ES-I3 (cell line): ENCODE measurements at regions not wholly inside any gene's neighbourhood (a gene's known extent, or its start where the extent isn't known, plus 50 kb on each side); places are given as distances from the start of the nearest gene placed in this dataset.
"Not testable (repeated sequence)": the region's sequence is repeated elsewhere in the genome, so short reads cannot be mapped to it uniquely, and the experiment has no call there.

Source experiments
- H3K36me3 ChIP-seq: 2 replicates; pipeline ENCODE4 v1.6.1; 2013; ENCODE audit warnings: mild to moderate bottlenecking, low read length, control low read depth, moderate library complexity; ENCODE audit not compliant: insufficient read depth
- H3K4me1 ChIP-seq: 2 replicates; pipeline ENCODE4 v1.6.1; 2013; ENCODE audit warnings: mild to moderate bottlenecking, control low read depth, low read length; ENCODE audit not compliant: insufficient read depth
- H3K9ac ChIP-seq: 2 replicates; pipeline ENCODE4 v1.6.1; 2013; ENCODE audit warnings: low read depth, mild to moderate bottlenecking, low read length, moderate library complexity
- H3K9me3 ChIP-seq: 2 replicates; pipeline ENCODE4 v1.6.1; 2013; ENCODE audit warnings: mild to moderate bottlenecking, low read length, moderate library complexity; ENCODE audit not compliant: control insufficient read depth, insufficient read depth

GRCh38 chr20:50354721-50355589 is 155.2 kb upstream of the PTPN1 start:
- Histone ChIP-seq H3K4me1 (peaks cover 7% of the 10 kb centered on the region; the same call in 1 of the 2 replicates), H3K9me3 (no peaks in the 10 kb centered on the region), H3K36me3 (no peaks in the 10 kb centered on the region), H3K9ac (no peak overlapping the region)

- peaks cover 7% of the 10 kb centered on the region; the same call in 1 of the 2 replicates for H3K4me1 ChIP-seq
- H3K36me3 ChIP-seq: no peaks in the 10 kb centered on the region
- H3K9me3 ChIP-seq: no peaks in the 10 kb centered on the region
- no peak overlapping the region for H3K9ac ChIP-seq
These were observed 154.3 kb upstream of the PTPN1 start for GRCh38 chr20:50355590-50356524.

- Histone ChIP-seq H3K4me1 (peaks cover 7% of the 10 kb centered on the region; the same call in 1 of the 2 replicates), H3K9me3 (no peaks in the 10 kb centered on the region), H3K9ac (no peak overlapping the region), H3K36me3 (no peaks in the 10 kb centered on the region)
These were observed 153.7 kb upstream of the PTPN1 start for GRCh38 chr20:50356525-50356885.

GRCh38 chr20:50356962-50357782 is 153.0 kb upstream of the PTPN1 start:
- peaks cover 7% of the 10 kb centered on the region; the same call in 1 of the 2 replicates for H3K4me1 ChIP-seq
- no peaks in the 10 kb centered on the region for H3K9me3 ChIP-seq
- H3K36me3 ChIP-seq: no peaks in the 10 kb centered on the region
- H3K9ac ChIP-seq: no peak overlapping the region

- H3K9me3 ChIP-seq: no peaks in the 10 kb centered on the region
- H3K36me3 ChIP-seq: no peaks in the 10 kb centered on the region
- peaks cover 7% of the 10 kb centered on the region; the same call in 1 of the 2 replicates for H3K4me1 ChIP-seq
- H3K9ac ChIP-seq: no peak overlapping the region
These were observed 152.4 kb upstream of the PTPN1 start for GRCh38 chr20:50357783-50358161.

- Histone ChIP-seq H3K36me3 (no peaks in the 10 kb centered on the region), H3K9ac (no peak overlapping the region), H3K4me1 (peaks cover 7% of the 10 kb centered on the region; the same call in 1 of the 2 replicates), H3K9me3 (no peaks in the 10 kb centered on the region)
These were observed 152.0 kb upstream of the PTPN1 start for GRCh38 chr20:50358166-50358565.

GRCh38 chr20:50358971-50359370 is 151.2 kb upstream of the PTPN1 start:
- H3K4me1 ChIP-seq: no peaks in the 10 kb centered on the region; the same call in 1 of the 2 replicates
- no peaks in the 10 kb centered on the region for H3K9me3 ChIP-seq
- no peak overlapping the region for H3K9ac ChIP-seq
- H3K36me3 ChIP-seq: no peaks in the 10 kb centered on the region

GRCh38 chr20:50359607-50360217 is 150.5 kb upstream of the PTPN1 start:
- Histone ChIP-seq H3K4me1 (no peaks in the 10 kb centered on the region; the same call in 1 of the 2 replicates), H3K9me3 (no peaks in the 10 kb centered on the region), H3K36me3 (no peaks in the 10 kb centered on the region), H3K9ac (no peak overlapping the region)

- Histone ChIP-seq H3K36me3 (no peaks in the 10 kb centered on the region), H3K9ac (no peak overlapping the region), H3K9me3 (no peaks in the 10 kb centered on the region), H3K4me1 (no peaks in the 10 kb centered on the region; the same call in 1 of the 2 replicates)
These were observed 149.9 kb upstream of the PTPN1 start for GRCh38 chr20:50360218-50360672.

- Histone ChIP-seq H3K9ac (no peak overlapping the region), H3K9me3 (no peaks in the 10 kb centered on the region), H3K4me1 (no peaks in the 10 kb centered on the region; the same call in 1 of the 2 replicates), H3K36me3 (no peaks in the 10 kb centered on the region)
These were observed 149.3 kb upstream of the PTPN1 start for GRCh38 chr20:50360921-50361320.

- H3K4me1 ChIP-seq, H3K9ac ChIP-seq, H3K36me3 ChIP-seq, H3K9me3 ChIP-seq: not testable (repeated sequence)
These were observed 148.0 kb upstream of the PTPN1 start for GRCh38 chr20:50362177-50362576.

- H3K36me3 ChIP-seq: no peaks in the 10 kb centered on the region
- no peak overlapping the region for H3K9ac ChIP-seq
- H3K4me1 ChIP-seq: no peaks in the 10 kb centered on the region; the same call in 1 of the 2 replicates
- no peaks in the 10 kb centered on the region for H3K9me3 ChIP-seq
These were observed 147.2 kb upstream of the PTPN1 start for GRCh38 chr20:50363027-50363426.

GRCh38 chr20:50363479-50363878 is 146.7 kb upstream of the PTPN1 start:
- no peaks in the 10 kb centered on the region for H3K9me3 ChIP-seq
- H3K4me1 ChIP-seq: no peaks in the 10 kb centered on the region; the same call in 1 of the 2 replicates
- no peak overlapping the region for H3K9ac ChIP-seq
- no peaks in the 10 kb centered on the region for H3K36me3 ChIP-seq
